ENCODE measurements at regions not wholly inside any gene's neighbourhood (a gene's known extent, or its start where the extent isn't known, plus 50 kb on each side); places are given as distances from the start of the nearest gene placed in this dataset.

- no peak for DNase-seq (ENCODE audit: extremely low read depth in 1 of 2, low read depth in 1 of 2)
Observed at GRCh38 chr13:105135852-105136615, 1399.4 kb downstream of the EFNB2 start.

- no peak for DNase-seq (ENCODE audit: extremely low read depth in 1 of 2, low read depth in 1 of 2)
Observed at GRCh38 chr13:105127732-105128131, 1407.7 kb downstream of the EFNB2 start.

GRCh38 chr13:105121221-105121620 is 1414.2 kb downstream of the EFNB2 start:
- DNase-seq (ENCODE audit: extremely low read depth in 1 of 2, low read depth in 1 of 2) = no peak

GRCh38 chr13:105118426-105118985 is 1417.0 kb downstream of the EFNB2 start:
- DNase-seq (ENCODE audit: extremely low read depth in 1 of 2, low read depth in 1 of 2) = no peak

- DNase-seq (ENCODE audit: extremely low read depth in 1 of 2, low read depth in 1 of 2) = no peak
Observed at GRCh38 chr13:105116966-105117365, 1418.5 kb downstream of the EFNB2 start.

- no peak for DNase-seq (ENCODE audit: extremely low read depth in 1 of 2, low read depth in 1 of 2)
Observed at GRCh38 chr13:105112561-105112960, 1422.9 kb downstream of the EFNB2 start.

GRCh38 chr13:105107781-105108180 is 1427.7 kb downstream of the EFNB2 start:
- no peak for DNase-seq (ENCODE audit: extremely low read depth in 1 of 2, low read depth in 1 of 2)

GRCh38 chr13:105105471-105105870 is 1430.0 kb downstream of the EFNB2 start:
- no peak for DNase-seq (ENCODE audit: extremely low read depth in 1 of 2, low read depth in 1 of 2)

GRCh38 chr13:105097521-105097920 is 1437.9 kb downstream of the EFNB2 start:
- DNase-seq (ENCODE audit: extremely low read depth in 1 of 2, low read depth in 1 of 2) = no peak

- DNase-seq (ENCODE audit: extremely low read depth in 1 of 2, low read depth in 1 of 2) = no peak
Observed at GRCh38 chr13:105089858-105090643, 1445.4 kb downstream of the EFNB2 start.

GRCh38 chr13:105087945-105088344 is 1447.5 kb downstream of the EFNB2 start:
- no peak for DNase-seq (ENCODE audit: extremely low read depth in 1 of 2, low read depth in 1 of 2)

GRCh38 chr13:105084931-105085330 is 1450.5 kb downstream of the EFNB2 start:
- DNase-seq (ENCODE audit: extremely low read depth in 1 of 2, low read depth in 1 of 2) = no peak

- no peak for DNase-seq (ENCODE audit: extremely low read depth in 1 of 2, low read depth in 1 of 2)
Observed at GRCh38 chr13:105083992-105084391, 1451.5 kb downstream of the EFNB2 start.

GRCh38 chr13:105074755-105075154 is 1460.7 kb downstream of the EFNB2 start:
- DNase-seq (ENCODE audit: extremely low read depth in 1 of 2, low read depth in 1 of 2) = no peak

GRCh38 chr13:105073041-105073440 is 1462.4 kb downstream of the EFNB2 start:
- DNase-seq (ENCODE audit: extremely low read depth in 1 of 2, low read depth in 1 of 2) = no peak

- no peak for DNase-seq (ENCODE audit: extremely low read depth in 1 of 2, low read depth in 1 of 2)
Observed at GRCh38 chr13:105070452-105070851, 1465.0 kb downstream of the EFNB2 start.

- no peak for DNase-seq (ENCODE audit: extremely low read depth in 1 of 2, low read depth in 1 of 2)
Observed at GRCh38 chr13:105069106-105069505, 1466.4 kb downstream of the EFNB2 start.

- no peak for DNase-seq (ENCODE audit: extremely low read depth in 1 of 2, low read depth in 1 of 2)
Observed at GRCh38 chr13:105063676-105064075, 1471.8 kb downstream of the EFNB2 start.

- DNase-seq (ENCODE audit: extremely low read depth in 1 of 2, low read depth in 1 of 2) = no peak
Observed at GRCh38 chr13:105059786-105060185, 1475.7 kb downstream of the EFNB2 start.

GRCh38 chr13:105058517-105058916 is 1476.9 kb downstream of the EFNB2 start:
- DNase-seq (ENCODE audit: extremely low read depth in 1 of 2, low read depth in 1 of 2) = no peak

GRCh38 chr13:105052711-105053110 is 1482.8 kb downstream of the EFNB2 start:
- DNase-seq (ENCODE audit: extremely low read depth in 1 of 2, low read depth in 1 of 2) = no peak

GRCh38 chr13:105050686-105051085 is 1484.8 kb downstream of the EFNB2 start:
- DNase-seq (ENCODE audit: extremely low read depth in 1 of 2, low read depth in 1 of 2) = no peak
